ENCODE measurements at regions not wholly inside any gene's neighbourhood (a gene's known extent, or its start where the extent isn't known, plus 50 kb on each side); places are given as distances from the start of the nearest gene placed in this dataset.

- TF ChIP-seq CTCF (IDR thresholded peaks at IDR 0.05): no peak
- DNase-seq (ENCODE audit: low spot score) (no peak), ATAC-seq (ENCODE audit: low FRiP score) (no peak)
Observed at GRCh38 chr17:59502800-59503199, 62.6 kb upstream of the DHX40 start.

- no peak for TF ChIP-seq CTCF (IDR thresholded peaks at IDR 0.05)
- DNase-seq (ENCODE audit: low spot score) (no peak), ATAC-seq (ENCODE audit: low FRiP score) (no peak)
Observed at GRCh38 chr17:59503500-59503899, 61.9 kb upstream of the DHX40 start.

- no peak for DNase-seq (ENCODE audit: low spot score)
- TF ChIP-seq CTCF (IDR thresholded peaks at IDR 0.05): no peak
- ATAC-seq (ENCODE audit: low FRiP score): no peak
Observed at GRCh38 chr17:59504821-59505220, 60.6 kb upstream of the DHX40 start.

- DNase-seq (ENCODE audit: low spot score) (no peak), ATAC-seq (ENCODE audit: low FRiP score) (peak; percentile 66)
- no peak for TF ChIP-seq CTCF (IDR thresholded peaks at IDR 0.05)
Observed at GRCh38 chr17:59505610-59506276, 59.7 kb upstream of the DHX40 start.

GRCh38 chr17:59506894-59507726 lies 58.3 kb upstream of the DHX40 start:
- ATAC-seq (ENCODE audit: low FRiP score) (no peak), DNase-seq (ENCODE audit: low spot score) (no peak)
- TF ChIP-seq CTCF (IDR thresholded peaks at IDR 0.05): no peak

GRCh38 chr17:59508999-59509625 lies 56.3 kb upstream of the DHX40 start:
- TF ChIP-seq CTCF (IDR thresholded peaks at IDR 0.05): no peak
- no peak for ATAC-seq (ENCODE audit: low FRiP score)
- DNase-seq (ENCODE audit: low spot score): no peak
